B cell (primary cell): ENCODE measurements at regions not wholly inside any gene's neighbourhood (a gene's known extent, or its start where the extent isn't known, plus 50 kb on each side); places are given as distances from the start of the nearest gene placed in this dataset.

ENCODE experiments used
- ATAC-seq: fragments of 200-7000 bp; cut with Tn5 transposase; one replicate; pipeline ENCODE4 v1.10.0; 2021; ENCODE audit warnings: low read depth, mild to moderate bottlenecking, moderate number of reproducible peaks, moderate library complexity
- CTCF ChIA-PET: fragments of 350-600 bp; sonication (Branson Sonifier 250); formaldehyde crosslinking; loops from one replicate; lab custom pipeline; 2021; ENCODE audit warnings: antibody characterized with exemption, inconsistent platforms; lab: Charles Lee
- POLR2A ChIA-PET: fragments of 350-600 bp; sonication (Branson Sonifier 250); formaldehyde crosslinking; loops from one replicate; lab custom pipeline; 2021; ENCODE audit warnings: antibody characterized with exemption; lab: Charles Lee
- DNase-seq: peaks from one replicate; pipeline ENCODE4 v3.0.0; 2013
- H2AFZ ChIP-seq: 2 replicates; pipeline ENCODE4 v1.6.1; 2012; ENCODE audit warnings: mild to moderate bottlenecking, low read depth, low read length; ENCODE audit not compliant: insufficient read depth, poor library complexity, severe bottlenecking
- H3K27ac ChIP-seq, 2 donors: 1 replicate in 1 of 2; 2 replicates in 1 of 2; pipeline ENCODE4 v1.5.1; 2012 to 2013; ENCODE audit warnings: low read length in 2 of 2, mild to moderate bottlenecking in 2 of 2, moderate library complexity in 1 of 2
- H3K27me3 ChIP-seq, 4 experiments: fragments of 200-600 bp in 1 of 4; sonication (generic) in 1 of 4; replicated peaks in 1 of 4; 1 replicate in 2 of 4; 2 replicates in 2 of 4; pipeline versions ENCODE4 v1.6.1 to v1.7.0; 2013 to 2016; ENCODE audit warnings: low read length in 3 of 4, mild to moderate bottlenecking in 2 of 4, mixed read lengths in 1 of 4, moderate library complexity in 1 of 4; ENCODE audit not compliant: insufficient read depth in 4 of 4, control insufficient read depth in 3 of 4; ENCODE audit errors: control extremely low read depth in 1 of 4
- H3K36me3 ChIP-seq, 2 experiments: replicated peaks in 1 of 2; 1 replicate in 1 of 2; 2 replicates in 1 of 2; pipeline versions ENCODE4 v1.6.1 to v1.7.1; 2013; ENCODE audit warnings: low read length in 1 of 2; ENCODE audit not compliant: insufficient read depth in 2 of 2, control insufficient read depth in 1 of 2; ENCODE audit errors: control extremely low read depth in 1 of 2, extremely low read depth in 1 of 2
- H3K4me1 ChIP-seq, 2 donors: fragments of 200-600 bp in 1 of 2; sonication (generic) in 1 of 2; 1 replicate in 1 of 2; 2 replicates in 1 of 2; pipeline versions ENCODE4 v1.5.1 to v1.6.1; 2013 to 2017; ENCODE audit warnings: low read length in 2 of 2; ENCODE audit not compliant: control insufficient read depth in 2 of 2, insufficient read depth in 2 of 2
- H3K4me2 ChIP-seq: replicated peaks from 2 replicates; pipeline ENCODE3; 2012; ENCODE audit warnings: mild to moderate bottlenecking, low read depth, low read length; ENCODE audit not compliant: poor library complexity, severe bottlenecking
- H3K4me3 ChIP-seq, 5 experiments: fragments of 200-600 bp in 1 of 5; sonication (generic) in 1 of 5; 1 replicate in 3 of 5; 2 replicates in 2 of 5; pipeline versions ENCODE4 v1.5.1 to v1.7.0; 2011 to 2016; ENCODE audit warnings: low read length in 4 of 5, mild to moderate bottlenecking in 4 of 5, low read depth in 2 of 5, control low read depth in 1 of 5, moderate library complexity in 1 of 5; ENCODE audit not compliant: insufficient read depth in 1 of 5; ENCODE audit errors: control extremely low read depth in 1 of 5, extremely low read depth in 1 of 5
- H3K79me2 ChIP-seq: fragments of 200-600 bp; sonication (generic); one replicate; pipeline ENCODE4 v1.6.0; 2016; ENCODE audit warnings: low read length; ENCODE audit not compliant: control insufficient read depth, insufficient read depth
- H3K9ac ChIP-seq: fragments of 200-600 bp; sonication (generic); 2 replicates; pipeline ENCODE4 v1.6.1; 2017; ENCODE audit warnings: mild to moderate bottlenecking, low read length, moderate library complexity
- H3K9me3 ChIP-seq, 3 donors: one replicate each; pipeline versions ENCODE4 v1.6.1 to v1.7.1; 2013; ENCODE audit warnings: low read length in 2 of 3; ENCODE audit not compliant: control insufficient read depth in 2 of 3, insufficient read depth in 1 of 3; ENCODE audit errors: control extremely low read depth in 1 of 3
- H4K20me1 ChIP-seq: 2 replicates; pipeline ENCODE4 v1.6.0; 2012; ENCODE audit warnings: mild to moderate bottlenecking, low read length; ENCODE audit not compliant: insufficient read depth, control insufficient read depth, poor library complexity, severe bottlenecking
- H3K27ac Mint-ChIP-seq: one replicate; pipeline ENCODE4 v1.8.0; 2021; ENCODE audit warnings: mixed read lengths
- H3K27me3 Mint-ChIP-seq: one replicate; pipeline ENCODE4 v1.8.0; 2021; ENCODE audit warnings: mixed read lengths
- H3K4me1 Mint-ChIP-seq: one replicate; pipeline ENCODE4 v1.8.0; 2021; ENCODE audit warnings: mixed read lengths
- H3K4me3 Mint-ChIP-seq: one replicate; pipeline ENCODE4 v1.8.0; 2021; ENCODE audit warnings: mixed read lengths
- H3K9me3 Mint-ChIP-seq: one replicate; pipeline ENCODE4 v1.8.0; 2022; ENCODE audit warnings: mixed read lengths; ENCODE audit not compliant: insufficient read depth
- EZH2 ChIP-seq: IDR thresholded peaks from 2 replicates; pipeline ENCODE4 v1.6.1; 2012; ENCODE audit warnings: borderline replicate concordance, low read depth, mild to moderate bottlenecking, moderate library complexity, low read length; ENCODE audit not compliant: insufficient read depth, poor library complexity, severe bottlenecking
- WGBS: methylation state at CpG from one replicate; pipeline ENCODE4 v1.1.5; 2013; ENCODE audit warnings: missing lambda C conversion rate; ENCODE audit not compliant: insufficient coverage; 5-methylcytosine and 5-hydroxymethylcytosine counted together
- intact Hi-C: fragments of 100-400 bp; cut with micrococcal nuclease; formaldehyde crosslinking; loops from one replicate; pipeline ENCODE4 v1.10.0; 2022
- TF ChIP-seq, protein P1 (sequence below): fragments of 200-600 bp; IDR thresholded peaks from one replicate; pipeline ENCODE4 v1.8.0; 2022; ENCODE audit warnings: antibody characterized with exemption, mild to moderate bottlenecking

DNA sequence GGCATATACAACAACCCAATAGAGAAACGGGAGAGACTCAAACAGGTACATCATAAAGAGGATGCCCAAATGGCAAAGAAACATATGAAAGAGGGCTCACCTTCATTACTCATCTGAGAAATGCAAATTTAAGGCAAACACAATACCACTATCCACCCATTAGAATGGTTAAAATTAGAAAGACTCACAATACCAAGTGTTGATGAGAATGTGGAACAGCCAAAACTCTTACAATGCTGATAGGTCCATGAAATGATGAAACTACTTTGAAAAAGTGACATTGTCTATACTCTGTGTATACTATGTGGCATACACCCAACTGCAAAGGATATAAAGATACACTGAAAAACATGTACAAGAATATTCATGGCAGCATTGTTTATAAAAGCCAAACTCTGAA is 96.2 kb upstream of the TSHZ3 start:
- no peaks in the 10 kb centered on the region for H3K4me1 Mint-ChIP-seq
- no peaks in the 10 kb centered on the region for H3K27me3 ChIP-seq
- no peak overlapping the region for H3K4me3 Mint-ChIP-seq
- H3K36me3 ChIP-seq = no peaks in the 10 kb centered on the region
- H3K4me1 ChIP-seq = no peaks in the 10 kb centered on the region
- no peak overlapping the region for H3K9ac ChIP-seq
- intact Hi-C loops = no loop called here
- no CpG with 5 or more reads among the region's 1 CpG for WGBS
- no peak overlapping the region for H2AFZ ChIP-seq
- H3K27ac Mint-ChIP-seq = no peak overlapping the region
- TF ChIP-seq EZH2 = no peak
- TF ChIP-seq, protein P1, sequence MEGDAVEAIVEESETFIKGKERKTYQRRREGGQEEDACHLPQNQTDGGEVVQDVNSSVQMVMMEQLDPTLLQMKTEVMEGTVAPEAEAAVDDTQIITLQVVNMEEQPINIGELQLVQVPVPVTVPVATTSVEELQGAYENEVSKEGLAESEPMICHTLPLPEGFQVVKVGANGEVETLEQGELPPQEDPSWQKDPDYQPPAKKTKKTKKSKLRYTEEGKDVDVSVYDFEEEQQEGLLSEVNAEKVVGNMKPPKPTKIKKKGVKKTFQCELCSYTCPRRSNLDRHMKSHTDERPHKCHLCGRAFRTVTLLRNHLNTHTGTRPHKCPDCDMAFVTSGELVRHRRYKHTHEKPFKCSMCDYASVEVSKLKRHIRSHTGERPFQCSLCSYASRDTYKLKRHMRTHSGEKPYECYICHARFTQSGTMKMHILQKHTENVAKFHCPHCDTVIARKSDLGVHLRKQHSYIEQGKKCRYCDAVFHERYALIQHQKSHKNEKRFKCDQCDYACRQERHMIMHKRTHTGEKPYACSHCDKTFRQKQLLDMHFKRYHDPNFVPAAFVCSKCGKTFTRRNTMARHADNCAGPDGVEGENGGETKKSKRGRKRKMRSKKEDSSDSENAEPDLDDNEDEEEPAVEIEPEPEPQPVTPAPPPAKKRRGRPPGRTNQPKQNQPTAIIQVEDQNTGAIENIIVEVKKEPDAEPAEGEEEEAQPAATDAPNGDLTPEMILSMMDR = no peak
- POLR2A ChIA-PET = no interaction called here
- H3K9me3 Mint-ChIP-seq = peaks cover 4% of the 10 kb centered on the region
- no peak overlapping the region for H3K27ac ChIP-seq
- DNase-seq (no peak), ATAC-seq (no peak)
- H3K9me3 ChIP-seq = peaks cover 0 to 26% (median 0%) of the 10 kb centered on the region in 3 donors
- H3K4me2 ChIP-seq = no peak overlapping the region
- no peak overlapping the region for H3K4me3 ChIP-seq
- no peaks in the 10 kb centered on the region for H3K79me2 ChIP-seq
- no peaks in the 10 kb centered on the region for H4K20me1 ChIP-seq
- H3K27me3 Mint-ChIP-seq = no peaks in the 10 kb centered on the region
- CTCF ChIA-PET = no interaction called here

DNA sequence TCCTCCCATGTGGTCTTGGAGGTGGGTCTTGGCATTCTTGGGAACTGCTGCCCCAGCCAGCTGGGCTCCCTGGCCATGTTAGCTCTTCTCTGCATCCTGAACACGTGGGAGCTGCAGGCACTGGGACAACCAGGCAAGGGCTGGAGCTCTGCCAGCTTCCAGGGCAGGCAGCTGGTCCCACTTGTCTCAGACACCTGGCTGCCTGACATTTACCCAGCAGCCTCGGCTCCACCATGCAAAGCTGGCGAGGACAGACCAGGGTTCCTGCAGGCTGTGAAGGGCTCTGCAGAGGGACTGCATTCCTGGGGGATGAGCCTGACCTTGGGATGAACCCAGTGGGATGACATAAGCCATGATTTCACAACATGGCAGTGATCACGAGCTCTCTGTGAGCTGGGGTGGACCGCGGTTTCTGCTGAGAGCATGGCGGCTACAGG is 99.0 kb upstream of the TSHZ3 start:
- H3K4me2 ChIP-seq = no peak overlapping the region
- intact Hi-C loops = no loop called here
- ChIA-PET CTCF (no interaction called here), POLR2A (no interaction called here)
- no peaks in the 10 kb centered on the region for H3K27me3 Mint-ChIP-seq
- no peak overlapping the region for H3K27ac ChIP-seq
- H3K9ac ChIP-seq = no peak overlapping the region
- no peaks in the 10 kb centered on the region for H4K20me1 ChIP-seq
- H3K4me3 Mint-ChIP-seq = no peak overlapping the region
- no peaks in the 10 kb centered on the region for H3K79me2 ChIP-seq
- H2AFZ ChIP-seq = no peak overlapping the region
- ATAC-seq (no peak), DNase-seq (no peak)
- no peaks in the 10 kb centered on the region for H3K4me1 Mint-ChIP-seq
- H3K4me3 ChIP-seq = no peak overlapping the region
- H3K36me3 ChIP-seq = no peaks in the 10 kb centered on the region
- H3K9me3 Mint-ChIP-seq = peaks cover 4% of the 10 kb centered on the region
- no peak overlapping the region for H3K27ac Mint-ChIP-seq
- no peaks in the 10 kb centered on the region for H3K27me3 ChIP-seq
- 78% methylated on average over 7 of the region's 7 CpGs for WGBS
- H3K4me1 ChIP-seq = no peaks in the 10 kb centered on the region
- peaks cover 0 to 26% (median 0%) of the 10 kb centered on the region in 3 donors for H3K9me3 ChIP-seq
- TF ChIP-seq, protein P1 = no peak
- no peak for TF ChIP-seq EZH2
